Panc1 (cell line): ENCODE measurements at regions not wholly inside any gene's neighbourhood (a gene's known extent, or its start where the extent isn't known, plus 50 kb on each side); places are given as distances from the start of the nearest gene placed in this dataset.

Experiments used
- POLR2AphosphoS5 ChIP-seq: IDR thresholded peaks from 2 replicates; pipeline ENCODE4 v1.6.1; 2012; ENCODE audit warnings: mild to moderate bottlenecking, low read depth, low read length, moderate library complexity
- TF ChIP-seq, protein P1 (sequence below), 2 experiments: IDR thresholded peaks; 2 replicates each; pipeline ENCODE4 v1.6.1; 2011 to 2012; ENCODE audit warnings: low read depth in 2 of 2, control low read depth in 1 of 2, low read length in 1 of 2, mild to moderate bottlenecking in 1 of 2, moderate library complexity in 1 of 2; ENCODE audit not compliant: insufficient read depth in 1 of 2
- TF ChIP-seq, protein P2 (sequence below): fragments of 450-650 bp; IDR thresholded peaks from 2 replicates; pipeline ENCODE4 v1.5.1; 2017; ENCODE audit warnings: mild to moderate bottlenecking

DNA sequence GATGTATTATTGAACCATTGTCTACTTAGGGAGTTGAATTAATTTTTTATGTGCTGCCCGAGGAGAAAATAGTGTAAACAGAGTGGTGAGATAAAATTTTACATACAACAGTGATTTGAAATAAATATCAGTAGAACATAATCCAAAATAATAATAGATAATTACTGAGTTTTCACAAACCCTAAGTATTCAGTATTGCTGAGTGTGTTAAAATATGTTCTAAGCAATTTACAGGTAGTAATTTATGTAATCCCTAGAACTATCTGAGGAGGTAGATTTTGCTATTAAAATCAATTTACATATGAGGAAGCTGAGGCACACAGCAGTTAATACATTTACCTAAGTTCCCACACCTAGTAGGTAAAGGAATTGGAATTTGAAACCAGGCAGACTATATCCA, 134.7 kb upstream of the FAT1 start:
- TF ChIP-seq, protein P1, sequence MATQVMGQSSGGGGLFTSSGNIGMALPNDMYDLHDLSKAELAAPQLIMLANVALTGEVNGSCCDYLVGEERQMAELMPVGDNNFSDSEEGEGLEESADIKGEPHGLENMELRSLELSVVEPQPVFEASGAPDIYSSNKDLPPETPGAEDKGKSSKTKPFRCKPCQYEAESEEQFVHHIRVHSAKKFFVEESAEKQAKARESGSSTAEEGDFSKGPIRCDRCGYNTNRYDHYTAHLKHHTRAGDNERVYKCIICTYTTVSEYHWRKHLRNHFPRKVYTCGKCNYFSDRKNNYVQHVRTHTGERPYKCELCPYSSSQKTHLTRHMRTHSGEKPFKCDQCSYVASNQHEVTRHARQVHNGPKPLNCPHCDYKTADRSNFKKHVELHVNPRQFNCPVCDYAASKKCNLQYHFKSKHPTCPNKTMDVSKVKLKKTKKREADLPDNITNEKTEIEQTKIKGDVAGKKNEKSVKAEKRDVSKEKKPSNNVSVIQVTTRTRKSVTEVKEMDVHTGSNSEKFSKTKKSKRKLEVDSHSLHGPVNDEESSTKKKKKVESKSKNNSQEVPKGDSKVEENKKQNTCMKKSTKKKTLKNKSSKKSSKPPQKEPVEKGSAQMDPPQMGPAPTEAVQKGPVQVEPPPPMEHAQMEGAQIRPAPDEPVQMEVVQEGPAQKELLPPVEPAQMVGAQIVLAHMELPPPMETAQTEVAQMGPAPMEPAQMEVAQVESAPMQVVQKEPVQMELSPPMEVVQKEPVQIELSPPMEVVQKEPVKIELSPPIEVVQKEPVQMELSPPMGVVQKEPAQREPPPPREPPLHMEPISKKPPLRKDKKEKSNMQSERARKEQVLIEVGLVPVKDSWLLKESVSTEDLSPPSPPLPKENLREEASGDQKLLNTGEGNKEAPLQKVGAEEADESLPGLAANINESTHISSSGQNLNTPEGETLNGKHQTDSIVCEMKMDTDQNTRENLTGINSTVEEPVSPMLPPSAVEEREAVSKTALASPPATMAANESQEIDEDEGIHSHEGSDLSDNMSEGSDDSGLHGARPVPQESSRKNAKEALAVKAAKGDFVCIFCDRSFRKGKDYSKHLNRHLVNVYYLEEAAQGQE (IDR thresholded peaks at IDR 0.05; ENCODE audit: insufficient read depth in 1 of 2, low read depth in 2 of 2, low read length in 1 of 2): no peak
- TF ChIP-seq, protein P2, sequence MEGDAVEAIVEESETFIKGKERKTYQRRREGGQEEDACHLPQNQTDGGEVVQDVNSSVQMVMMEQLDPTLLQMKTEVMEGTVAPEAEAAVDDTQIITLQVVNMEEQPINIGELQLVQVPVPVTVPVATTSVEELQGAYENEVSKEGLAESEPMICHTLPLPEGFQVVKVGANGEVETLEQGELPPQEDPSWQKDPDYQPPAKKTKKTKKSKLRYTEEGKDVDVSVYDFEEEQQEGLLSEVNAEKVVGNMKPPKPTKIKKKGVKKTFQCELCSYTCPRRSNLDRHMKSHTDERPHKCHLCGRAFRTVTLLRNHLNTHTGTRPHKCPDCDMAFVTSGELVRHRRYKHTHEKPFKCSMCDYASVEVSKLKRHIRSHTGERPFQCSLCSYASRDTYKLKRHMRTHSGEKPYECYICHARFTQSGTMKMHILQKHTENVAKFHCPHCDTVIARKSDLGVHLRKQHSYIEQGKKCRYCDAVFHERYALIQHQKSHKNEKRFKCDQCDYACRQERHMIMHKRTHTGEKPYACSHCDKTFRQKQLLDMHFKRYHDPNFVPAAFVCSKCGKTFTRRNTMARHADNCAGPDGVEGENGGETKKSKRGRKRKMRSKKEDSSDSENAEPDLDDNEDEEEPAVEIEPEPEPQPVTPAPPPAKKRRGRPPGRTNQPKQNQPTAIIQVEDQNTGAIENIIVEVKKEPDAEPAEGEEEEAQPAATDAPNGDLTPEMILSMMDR: no peak
- no peak for TF ChIP-seq POLR2AphosphoS5
